ENCODE measurements at regions not wholly inside any gene's neighbourhood (a gene's known extent, or its start where the extent isn't known, plus 50 kb on each side); places are given as distances from the start of the nearest gene placed in this dataset.
"Not testable (repeated sequence)": the region's sequence is repeated elsewhere in the genome, so short reads cannot be mapped to it uniquely, and the experiment has no call there.

DNA sequence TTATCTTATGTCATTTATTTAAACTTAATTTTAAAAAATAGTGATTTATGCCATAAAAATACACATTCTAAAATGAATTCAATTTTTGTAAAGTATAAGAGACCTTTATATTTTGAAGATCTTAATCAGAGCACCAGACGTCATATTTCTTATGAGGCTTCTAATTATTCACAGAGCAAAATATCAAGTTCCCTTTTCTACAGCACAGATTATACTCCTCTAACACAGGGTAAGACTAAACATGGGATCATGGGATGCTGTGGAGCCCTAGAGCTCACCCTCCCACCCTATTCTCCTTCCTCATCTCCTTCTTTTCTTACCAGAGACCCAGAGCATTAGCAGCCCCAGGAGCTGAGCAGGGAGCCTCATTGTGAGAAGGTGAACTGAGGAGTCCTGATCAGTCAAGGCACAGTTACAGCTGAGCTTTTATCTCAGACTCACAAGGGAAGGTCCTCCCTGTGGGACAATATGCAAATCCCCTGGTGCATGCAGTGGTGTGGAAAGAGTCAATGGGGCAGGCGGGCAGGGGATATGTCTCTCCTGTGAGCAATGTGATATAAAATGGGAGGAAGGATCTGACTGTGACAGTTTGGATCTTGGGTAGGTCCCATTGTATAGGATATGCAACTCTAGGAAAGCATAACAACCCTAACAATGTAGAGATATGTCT lies 530.7 kb downstream of the RPIA start:
- not testable (repeated sequence) for TF ChIP-seq POLR2AphosphoS5, POLR2A, CTCF (IDR thresholded peaks at IDR 0.05)
